Non-pigmented ciliary epithelial cell (primary cell): ENCODE measurements at regions not wholly inside any gene's neighbourhood (a gene's known extent, or its start where the extent isn't known, plus 50 kb on each side); places are given as distances from the start of the nearest gene placed in this dataset.

Source experiments
- DNase-seq: peaks from one replicate; pipeline ENCODE4 v3.0.0-alpha.2; 2010; ENCODE audit warnings: low read depth

DNA sequence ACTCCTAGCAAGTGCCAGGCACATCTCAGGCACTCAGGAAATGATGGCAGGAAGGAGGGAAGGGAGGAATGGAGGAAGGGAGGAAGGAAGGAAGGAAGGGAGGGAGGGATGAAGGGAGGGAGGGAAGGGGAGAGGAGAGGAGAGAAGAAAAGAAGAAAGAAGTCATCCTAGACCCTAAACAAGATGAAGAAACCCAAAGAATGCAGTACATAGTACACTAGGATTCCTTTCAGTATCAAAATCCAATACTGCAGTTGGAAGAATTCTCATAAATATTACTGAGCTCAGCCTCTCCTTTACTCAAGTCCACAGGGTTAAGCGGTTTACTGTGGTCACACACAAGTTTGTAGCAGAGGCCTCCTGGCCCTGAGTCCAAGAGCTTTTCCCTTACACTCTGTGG lies 155.7 kb upstream of the ETAA1 start:
- no peak for DNase-seq

GRCh38 chr2:67242456-67242855 lies 154.7 kb upstream of the ETAA1 start:
- DNase-seq = no peak

DNA sequence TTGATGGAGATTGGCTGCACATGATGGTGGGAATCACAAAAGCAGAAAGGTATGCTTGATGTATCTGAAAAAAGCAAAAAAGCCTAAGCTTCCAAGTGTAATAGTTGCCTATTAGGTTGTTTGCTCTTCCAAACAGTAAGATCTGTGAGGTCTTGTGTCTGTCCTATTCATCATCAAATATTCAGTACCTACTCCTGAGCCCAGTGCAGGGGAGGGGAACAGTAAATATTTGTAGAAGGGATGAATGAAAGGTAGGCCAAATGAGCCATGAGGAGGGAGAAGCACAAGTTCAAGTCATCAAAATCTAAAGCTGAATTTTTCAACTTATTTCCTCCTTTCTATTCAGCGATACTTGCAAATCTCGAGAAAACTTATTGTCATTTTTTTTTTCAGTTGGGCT lies 153.2 kb upstream of the ETAA1 start:
- DNase-seq = no peak

- DNase-seq = no peak
These were observed 150.3 kb upstream of the ETAA1 start for GRCh38 chr2:67246791-67247190.

- DNase-seq = no peak
These were observed 145.4 kb upstream of the ETAA1 start for GRCh38 chr2:67251741-67252140.

- DNase-seq = peak; percentile 80
These were observed 141.1 kb upstream of the ETAA1 start for GRCh38 chr2:67255933-67256615.

DNA sequence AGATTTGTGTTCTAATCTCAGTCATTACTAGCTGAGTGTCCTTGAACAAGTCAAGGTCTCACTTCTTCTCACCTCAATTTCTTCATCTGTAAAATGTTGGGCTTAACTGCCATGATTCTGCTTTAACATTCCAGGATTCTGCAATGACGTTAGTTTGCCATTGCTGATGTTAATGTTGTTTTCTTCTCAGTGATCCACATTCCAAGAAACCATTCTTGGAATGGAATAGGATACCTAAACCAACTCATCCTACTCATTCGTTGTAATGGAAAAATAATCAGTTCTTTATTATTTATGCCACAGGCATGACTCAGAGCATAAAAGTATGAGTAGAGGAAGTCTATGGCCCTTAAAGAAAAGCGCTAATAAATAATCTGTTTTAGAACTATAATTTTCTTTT lies 140.2 kb upstream of the ETAA1 start:
- DNase-seq = peak; percentile 63

DNA sequence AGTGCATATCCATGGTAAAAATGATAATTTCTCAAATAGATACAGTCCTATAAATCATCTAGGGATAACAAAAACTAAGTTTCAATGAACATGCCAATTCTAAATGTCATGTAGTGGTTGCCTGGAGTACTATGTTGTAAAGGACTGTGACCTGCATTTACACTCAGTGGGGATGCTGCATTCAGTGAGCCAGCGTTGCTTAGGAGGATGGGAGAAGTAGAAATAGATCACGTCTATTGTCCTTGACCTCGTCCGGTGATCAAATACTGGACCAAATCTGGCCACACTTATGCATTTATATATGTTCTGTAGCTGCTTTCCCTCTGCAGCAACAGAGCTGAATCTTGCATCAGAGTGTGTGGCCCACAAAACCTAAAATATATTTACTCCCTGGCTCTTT lies 139.0 kb upstream of the ETAA1 start:
- DNase-seq = no peak

GRCh38 chr2:67258831-67259230 lies 138.3 kb upstream of the ETAA1 start:
- no peak for DNase-seq

DNA sequence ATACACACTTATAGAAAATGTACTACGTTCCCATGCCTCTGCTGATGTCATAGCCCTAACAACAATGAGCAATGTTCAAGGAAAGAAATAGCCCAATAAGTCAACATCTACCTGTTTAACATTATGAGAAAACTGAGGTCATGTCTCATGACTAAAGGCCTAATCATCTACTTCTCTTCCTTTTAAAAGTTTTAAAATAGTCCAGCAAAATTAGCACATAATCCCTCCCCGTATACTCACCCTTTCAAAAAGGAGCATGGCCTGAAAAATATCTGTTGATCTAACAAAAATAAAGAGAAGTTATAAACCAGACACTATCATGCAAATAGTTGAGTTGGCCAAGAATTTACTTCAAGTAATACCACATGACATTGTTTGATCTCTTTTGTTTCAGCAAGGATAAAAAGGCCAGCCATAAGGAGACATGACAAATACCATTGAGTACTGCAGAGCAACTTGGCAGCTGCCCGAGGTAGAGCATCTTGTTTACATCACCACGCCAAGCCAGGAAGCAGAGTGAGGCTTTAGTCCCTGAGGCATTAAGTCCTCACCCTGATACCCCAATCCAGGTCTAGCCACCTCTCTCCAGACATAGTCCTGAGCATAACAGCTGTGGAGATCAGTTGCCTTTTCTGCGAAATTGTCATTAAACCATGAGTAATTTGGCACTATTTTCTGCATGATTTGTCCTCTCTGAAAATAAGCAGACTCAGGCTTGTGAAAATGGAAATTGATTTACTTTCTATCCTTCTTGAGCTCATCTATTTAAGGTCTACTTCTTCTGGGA lies 137.4 kb upstream of the ETAA1 start:
- DNase-seq = peak; percentile 82

DNA sequence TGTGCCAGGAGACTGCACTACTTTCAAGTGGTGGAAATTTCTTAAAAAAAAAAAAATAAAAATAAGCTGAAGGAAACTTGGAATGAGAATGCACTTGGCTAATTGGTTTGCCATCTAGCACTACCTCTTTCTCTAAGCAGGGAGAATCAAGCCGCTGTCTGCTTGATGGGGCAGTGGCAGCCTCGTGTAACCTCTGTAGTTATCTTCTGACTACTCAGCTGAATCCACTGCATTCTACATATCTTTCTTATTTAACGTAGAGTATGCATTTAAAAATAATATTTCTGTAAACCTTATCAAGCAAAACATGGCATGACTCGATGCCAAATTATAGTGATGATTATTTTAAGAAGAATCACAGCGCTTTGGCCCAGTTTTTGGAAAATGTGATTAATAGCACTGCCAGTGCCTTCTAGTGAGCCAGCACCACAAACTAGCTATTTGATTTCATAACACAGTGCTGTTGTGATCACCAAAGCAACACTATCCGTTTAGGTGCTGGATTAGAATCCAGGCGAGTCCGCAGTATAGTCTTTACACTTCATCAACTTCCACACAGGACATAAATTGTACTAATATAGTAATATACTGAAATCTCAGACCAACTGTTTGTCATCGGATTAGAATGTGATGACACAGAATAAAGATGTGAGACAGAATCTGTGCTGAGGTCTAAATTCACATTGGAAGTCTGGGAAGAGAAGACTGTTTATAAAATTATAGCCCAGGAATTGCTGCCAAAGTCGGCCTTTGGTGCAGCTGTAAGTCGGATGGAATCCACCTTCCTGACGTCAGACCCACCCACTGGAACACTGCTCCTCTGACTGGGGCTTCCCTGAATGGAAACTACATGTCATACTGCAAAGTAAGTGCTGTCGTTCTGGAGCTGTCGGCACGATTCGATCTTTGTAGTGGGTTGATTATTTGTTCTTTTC lies 136.5 kb upstream of the ETAA1 start:
- DNase-seq = peak; percentile 99

DNA sequence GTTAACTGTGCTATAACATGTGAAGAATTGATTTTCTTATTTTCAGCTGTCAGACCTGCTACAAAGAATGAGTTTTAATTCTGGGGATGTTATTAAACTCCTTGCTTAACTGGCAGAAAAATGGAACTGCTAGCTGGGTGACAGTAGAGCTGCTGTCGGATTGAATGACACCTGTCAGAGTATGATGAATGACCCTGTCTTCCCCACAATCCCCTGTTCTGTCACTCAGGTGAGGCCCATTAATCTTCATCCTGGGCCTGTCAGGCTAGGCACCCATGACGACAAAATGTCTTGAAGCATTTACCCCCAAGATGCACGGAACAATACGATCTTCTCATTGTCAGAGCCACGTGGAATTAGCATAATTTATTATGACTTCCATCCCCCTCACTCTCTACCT lies 129.9 kb upstream of the ETAA1 start:
- no peak for DNase-seq

GRCh38 chr2:67268797-67269196 lies 128.3 kb upstream of the ETAA1 start:
- no peak for DNase-seq

DNA sequence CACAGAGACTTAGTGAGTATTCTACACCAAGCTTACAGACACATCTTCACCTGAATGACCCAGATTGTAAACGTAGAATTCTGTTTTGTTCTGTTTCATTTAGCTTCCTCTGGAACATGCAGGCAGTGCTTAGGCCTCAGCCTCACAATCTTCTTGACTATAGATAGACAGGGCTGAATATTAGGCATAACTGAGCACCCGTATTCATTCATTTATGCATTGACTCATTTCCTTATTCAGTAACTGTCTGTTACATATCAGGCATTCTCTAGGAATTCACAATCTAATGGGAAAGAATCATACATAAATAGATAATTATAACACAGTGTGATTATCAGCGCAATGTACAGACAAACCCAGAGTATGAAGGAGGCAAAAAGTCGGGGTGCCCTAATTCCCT lies 124.9 kb upstream of the ETAA1 start:
- DNase-seq = no peak

GRCh38 chr2:67277450-67277849 lies 119.7 kb upstream of the ETAA1 start:
- no peak for DNase-seq

GRCh38 chr2:67281101-67281500 lies 116.0 kb upstream of the ETAA1 start:
- no peak for DNase-seq

GRCh38 chr2:67283641-67284040 lies 113.5 kb upstream of the ETAA1 start:
- no peak for DNase-seq

DNA sequence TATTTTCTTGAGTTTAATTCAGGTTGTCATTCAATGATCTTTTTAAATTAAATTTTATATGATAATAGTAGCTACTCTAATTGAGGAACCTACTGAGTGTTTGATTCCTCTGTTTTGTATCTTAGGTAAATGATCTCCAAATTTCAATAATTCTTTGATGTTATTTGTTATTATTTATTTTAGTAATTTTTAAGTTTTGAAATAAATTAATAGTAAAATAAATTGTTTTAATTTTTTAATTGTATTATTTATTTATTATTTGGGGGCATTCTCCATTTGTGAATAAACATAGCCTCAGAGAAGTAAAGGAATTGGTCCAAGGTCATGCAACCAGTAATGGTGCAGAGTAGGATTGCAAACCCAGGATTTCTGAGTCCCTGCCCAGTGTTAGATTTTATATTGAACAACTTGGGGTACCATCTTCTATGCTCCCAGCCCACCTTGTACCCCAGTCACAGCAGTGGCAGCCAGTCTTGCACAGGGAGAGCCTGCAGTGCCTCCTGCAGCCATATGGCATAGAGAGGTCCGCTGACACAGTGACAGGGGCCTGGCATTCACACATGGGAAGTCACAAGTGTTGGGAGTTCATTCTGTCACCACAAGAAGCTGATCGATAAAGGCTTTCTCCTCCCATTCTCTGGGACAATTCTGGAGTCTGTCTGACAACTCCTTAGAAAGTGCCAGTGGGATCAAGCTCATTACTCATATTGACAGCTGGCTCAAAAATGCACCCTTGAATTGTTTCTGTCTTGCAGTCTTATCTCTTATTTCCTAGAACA lies 110.0 kb upstream of the ETAA1 start:
- no peak for DNase-seq

DNA sequence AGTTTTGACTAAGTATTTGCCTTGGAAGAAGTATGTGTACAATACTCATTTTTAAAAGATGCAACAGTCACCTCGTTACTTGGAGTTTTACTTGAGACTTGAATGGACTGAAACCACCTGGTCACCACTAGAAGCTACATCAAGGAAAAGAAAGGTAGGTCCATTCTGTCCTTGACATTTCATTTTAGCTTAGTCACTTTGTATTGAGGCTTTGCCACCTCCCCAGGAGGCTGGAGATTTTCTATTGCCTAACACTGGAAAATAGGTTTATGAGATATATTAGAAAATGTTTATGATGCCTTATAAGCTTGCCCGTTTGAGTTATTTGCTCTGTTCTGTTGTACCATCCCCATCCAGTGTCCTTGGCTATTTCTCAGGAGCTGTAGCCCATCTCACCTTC lies 107.9 kb upstream of the ETAA1 start:
- DNase-seq = no peak

DNA sequence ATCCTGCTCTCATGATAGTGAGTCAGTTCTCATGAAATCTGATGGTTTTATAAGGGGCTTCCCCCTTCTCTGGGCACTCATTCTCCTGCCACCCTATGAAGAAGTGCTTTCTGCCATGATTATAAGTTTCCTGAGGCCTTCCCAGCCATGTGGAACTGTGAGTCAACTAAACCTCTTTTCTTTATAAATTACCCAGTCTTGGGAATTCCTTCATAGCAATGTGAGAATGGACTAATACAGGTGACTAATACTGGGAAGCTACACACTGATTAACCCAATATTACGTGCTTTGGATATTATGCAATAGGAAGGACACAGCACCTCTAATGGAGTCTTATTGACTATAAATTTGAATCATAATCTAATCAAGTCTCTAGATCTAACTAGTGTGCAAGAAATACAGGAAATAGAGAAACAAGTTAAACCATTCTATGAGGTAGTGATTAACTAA lies 107.2 kb upstream of the ETAA1 start:
- peak; percentile 73 for DNase-seq

- peak; percentile 82 for DNase-seq
These were observed 106.5 kb upstream of the ETAA1 start for GRCh38 chr2:67290451-67291290.
